GM18907 (cell line): ENCODE measurements at regions not wholly inside any gene's neighbourhood (a gene's known extent, or its start where the extent isn't known, plus 50 kb on each side); places are given as distances from the start of the nearest gene placed in this dataset.
"Not testable (repeated sequence)": the region's sequence is repeated elsewhere in the genome, so short reads cannot be mapped to it uniquely, and the experiment has no call there.

Experiments
- ATAC-seq: cut with Tn5 transposase; IDR thresholded peaks from one replicate; pipeline ENCODE4 v1.9.1; 2021; ENCODE audit warnings: mild to moderate bottlenecking, moderate library complexity; ENCODE audit not compliant: unreplicated experiment

- ATAC-seq: no peak
These were observed 484.2 kb upstream of the SOX9 start for GRCh38 chr17:71636644-71637043.

- no peak for ATAC-seq
These were observed 482.2 kb upstream of the SOX9 start for GRCh38 chr17:71638668-71639067.

GRCh38 chr17:71639865-71640264 lies 481.0 kb upstream of the SOX9 start:
- ATAC-seq: no peak

- not testable (repeated sequence) for ATAC-seq
These were observed 473.9 kb upstream of the SOX9 start for GRCh38 chr17:71646890-71647289.

- ATAC-seq: not testable (repeated sequence)
These were observed 472.5 kb upstream of the SOX9 start for GRCh38 chr17:71648342-71648741.

- no peak for ATAC-seq
These were observed 470.9 kb upstream of the SOX9 start for GRCh38 chr17:71649941-71650350.

GRCh38 chr17:71655542-71655941 lies 465.3 kb upstream of the SOX9 start:
- ATAC-seq: no peak

- no peak for ATAC-seq
These were observed 463.6 kb upstream of the SOX9 start for GRCh38 chr17:71656964-71657858.

- no peak for ATAC-seq
These were observed 461.8 kb upstream of the SOX9 start for GRCh38 chr17:71658996-71659395.

GRCh38 chr17:71664861-71665260 lies 456.0 kb upstream of the SOX9 start:
- no peak for ATAC-seq

- ATAC-seq: no peak
These were observed 454.8 kb upstream of the SOX9 start for GRCh38 chr17:71666047-71666446.

GRCh38 chr17:71667661-71668060 lies 453.2 kb upstream of the SOX9 start:
- ATAC-seq: no peak

- ATAC-seq: no peak
These were observed 452.0 kb upstream of the SOX9 start for GRCh38 chr17:71668807-71669206.

- ATAC-seq: no peak
These were observed 443.4 kb upstream of the SOX9 start for GRCh38 chr17:71677439-71677838.

GRCh38 chr17:71679832-71680231 lies 441.0 kb upstream of the SOX9 start:
- ATAC-seq: no peak

- ATAC-seq: no peak
These were observed 439.2 kb upstream of the SOX9 start for GRCh38 chr17:71681427-71682173.

- no peak for ATAC-seq
These were observed 438.7 kb upstream of the SOX9 start for GRCh38 chr17:71682174-71682494.

GRCh38 chr17:71689782-71690181 lies 431.0 kb upstream of the SOX9 start:
- no peak for ATAC-seq

GRCh38 chr17:71699907-71700306 lies 420.9 kb upstream of the SOX9 start:
- no peak for ATAC-seq

- ATAC-seq: no peak
These were observed 417.1 kb upstream of the SOX9 start for GRCh38 chr17:71703701-71704100.

GRCh38 chr17:71709271-71709890 lies 411.4 kb upstream of the SOX9 start:
- ATAC-seq: no peak

- ATAC-seq: no peak
These were observed 410.9 kb upstream of the SOX9 start for GRCh38 chr17:71709946-71710345.
